HG03521 (cell line): ENCODE measurements at regions not wholly inside any gene's neighbourhood (a gene's known extent, or its start where the extent isn't known, plus 50 kb on each side); places are given as distances from the start of the nearest gene placed in this dataset.

Experiments
- ATAC-seq: cut with Tn5 transposase; IDR thresholded peaks from one replicate; pipeline ENCODE4 v1.9.1; 2021; ENCODE audit warnings: mild to moderate bottlenecking, moderate library complexity; ENCODE audit not compliant: unreplicated experiment

- ATAC-seq, result no peak
These were observed 199.2 kb upstream of the CDH4 start for GRCh38 chr20:61052776-61053442.

GRCh38 chr20:61053487-61053886 is 198.6 kb upstream of the CDH4 start:
- no peak for ATAC-seq

GRCh38 chr20:61053889-61054288 is 198.2 kb upstream of the CDH4 start:
- ATAC-seq, result no peak

- ATAC-seq, result no peak
These were observed 197.7 kb upstream of the CDH4 start for GRCh38 chr20:61054411-61054810.

- no peak for ATAC-seq
These were observed 196.7 kb upstream of the CDH4 start for GRCh38 chr20:61055180-61056010.

- ATAC-seq, result no peak
These were observed 195.9 kb upstream of the CDH4 start for GRCh38 chr20:61056116-61056515.

GRCh38 chr20:61056627-61057442 is 195.2 kb upstream of the CDH4 start:
- ATAC-seq, result no peak

GRCh38 chr20:61057443-61058121 is 194.5 kb upstream of the CDH4 start:
- ATAC-seq, result no peak

GRCh38 chr20:61061981-61062380 is 190.1 kb upstream of the CDH4 start:
- ATAC-seq, result no peak

GRCh38 chr20:61065853-61066252 is 186.2 kb upstream of the CDH4 start:
- no peak for ATAC-seq

- no peak for ATAC-seq
These were observed 185.5 kb upstream of the CDH4 start for GRCh38 chr20:61066526-61066925.

- ATAC-seq, result no peak
These were observed 184.8 kb upstream of the CDH4 start for GRCh38 chr20:61067221-61067620.

- ATAC-seq, result no peak
These were observed 179.7 kb upstream of the CDH4 start for GRCh38 chr20:61072398-61072797.

- ATAC-seq, result no peak
These were observed 178.7 kb upstream of the CDH4 start for GRCh38 chr20:61073376-61073775.

- no peak for ATAC-seq
These were observed 169.3 kb upstream of the CDH4 start for GRCh38 chr20:61082720-61083119.

- no peak for ATAC-seq
These were observed 168.6 kb upstream of the CDH4 start for GRCh38 chr20:61083431-61083830.

- no peak for ATAC-seq
These were observed 166.0 kb upstream of the CDH4 start for GRCh38 chr20:61086031-61086430.

- no peak for ATAC-seq
These were observed 161.5 kb upstream of the CDH4 start for GRCh38 chr20:61090541-61090940.

GRCh38 chr20:61092251-61092650 is 159.8 kb upstream of the CDH4 start:
- no peak for ATAC-seq

GRCh38 chr20:61094581-61094980 is 157.5 kb upstream of the CDH4 start:
- no peak for ATAC-seq

GRCh38 chr20:61096463-61096862 is 155.6 kb upstream of the CDH4 start:
- no peak for ATAC-seq
